ENCODE measurements at regions not wholly inside any gene's neighbourhood (a gene's known extent, or its start where the extent isn't known, plus 50 kb on each side); places are given as distances from the start of the nearest gene placed in this dataset.

GRCh38 chr20:39165099-39165498 lies 203.0 kb downstream of the DHX35 start:
- H3K27ac Mint-ChIP-seq (ENCODE audit: unreplicated experiment) = no peak overlapping the region
- H3K4me3 Mint-ChIP-seq (ENCODE audit: unreplicated experiment) = no peak overlapping the region
- no peak for DNase-seq
- peaks cover 1% of the 10 kb centered on the region for H3K27me3 Mint-ChIP-seq (ENCODE audit: unreplicated experiment)
- peaks cover 2% of the 10 kb centered on the region for H3K36me3 Mint-ChIP-seq (ENCODE audit: unreplicated experiment)
- TF ChIP-seq CTCF (IDR thresholded peaks at IDR 0.05; ENCODE audit: partially characterized antibody, unreplicated experiment) = no peak
- H3K4me1 Mint-ChIP-seq (ENCODE audit: low read depth, unreplicated experiment) = no peaks in the 10 kb centered on the region
- H3K9me3 Mint-ChIP-seq (ENCODE audit: unreplicated experiment) = no peaks in the 10 kb centered on the region

- Mint-ChIP-seq H3K27ac (ENCODE audit: unreplicated experiment) (no peak overlapping the region), H3K36me3 (ENCODE audit: unreplicated experiment) (peaks cover 3% of the 10 kb centered on the region), H3K9me3 (ENCODE audit: unreplicated experiment) (no peaks in the 10 kb centered on the region), H3K4me3 (ENCODE audit: unreplicated experiment) (no peak overlapping the region), H3K27me3 (ENCODE audit: unreplicated experiment) (peaks cover 2% of the 10 kb centered on the region), H3K4me1 (ENCODE audit: low read depth, unreplicated experiment) (no peaks in the 10 kb centered on the region)
- no peak for DNase-seq
- TF ChIP-seq CTCF (IDR thresholded peaks at IDR 0.05; ENCODE audit: partially characterized antibody, unreplicated experiment) = no peak
These were observed 202.5 kb downstream of the DHX35 start for GRCh38 chr20:39164642-39165041.

GRCh38 chr20:39163993-39164392 lies 201.8 kb downstream of the DHX35 start:
- DNase-seq = no peak
- TF ChIP-seq CTCF (IDR thresholded peaks at IDR 0.05; ENCODE audit: partially characterized antibody, unreplicated experiment) = no peak
- peaks cover 3% of the 10 kb centered on the region for H3K36me3 Mint-ChIP-seq (ENCODE audit: unreplicated experiment)
- H3K4me1 Mint-ChIP-seq (ENCODE audit: low read depth, unreplicated experiment) = no peaks in the 10 kb centered on the region
- H3K4me3 Mint-ChIP-seq (ENCODE audit: unreplicated experiment) = no peak overlapping the region
- H3K27me3 Mint-ChIP-seq (ENCODE audit: unreplicated experiment) = peaks cover 2% of the 10 kb centered on the region
- H3K9me3 Mint-ChIP-seq (ENCODE audit: unreplicated experiment) = no peaks in the 10 kb centered on the region
- H3K27ac Mint-ChIP-seq (ENCODE audit: unreplicated experiment) = no peak overlapping the region

GRCh38 chr20:39161900-39162299 lies 199.8 kb downstream of the DHX35 start:
- H3K36me3 Mint-ChIP-seq (ENCODE audit: unreplicated experiment) = peaks cover 3% of the 10 kb centered on the region
- peaks cover 2% of the 10 kb centered on the region for H3K27me3 Mint-ChIP-seq (ENCODE audit: unreplicated experiment)
- no peak for TF ChIP-seq CTCF (IDR thresholded peaks at IDR 0.05; ENCODE audit: partially characterized antibody, unreplicated experiment)
- no peak for DNase-seq
- no peaks in the 10 kb centered on the region for H3K9me3 Mint-ChIP-seq (ENCODE audit: unreplicated experiment)
- H3K27ac Mint-ChIP-seq (ENCODE audit: unreplicated experiment) = no peak overlapping the region
- no peak overlapping the region for H3K4me3 Mint-ChIP-seq (ENCODE audit: unreplicated experiment)
- H3K4me1 Mint-ChIP-seq (ENCODE audit: low read depth, unreplicated experiment) = no peaks in the 10 kb centered on the region

GRCh38 chr20:39155971-39156370 lies 193.8 kb downstream of the DHX35 start:
- DNase-seq = no peak
- Mint-ChIP-seq H3K27me3 (ENCODE audit: unreplicated experiment) (peaks cover 2% of the 10 kb centered on the region), H3K4me1 (ENCODE audit: low read depth, unreplicated experiment) (no peaks in the 10 kb centered on the region), H3K4me3 (ENCODE audit: unreplicated experiment) (no peak overlapping the region), H3K9me3 (ENCODE audit: unreplicated experiment) (peaks cover 1% of the 10 kb centered on the region), H3K27ac (ENCODE audit: unreplicated experiment) (no peak overlapping the region), H3K36me3 (ENCODE audit: unreplicated experiment) (peaks cover 3% of the 10 kb centered on the region)
- no peak for TF ChIP-seq CTCF (IDR thresholded peaks at IDR 0.05; ENCODE audit: partially characterized antibody, unreplicated experiment)

Measured in glutamatergic neuron (in vitro differentiated cells).